AG10803 (cell line): ENCODE measurements at regions not wholly inside any gene's neighbourhood (a gene's known extent, or its start where the extent isn't known, plus 50 kb on each side); places are given as distances from the start of the nearest gene placed in this dataset.
"Not testable (repeated sequence)": the region's sequence is repeated elsewhere in the genome, so short reads cannot be mapped to it uniquely, and the experiment has no call there.

Source experiments
- DNase-seq: peaks from one replicate; pipeline ENCODE4 v3.0.0; 2010; ENCODE audit warnings: low read depth
- H3K4me3 ChIP-seq: 2 replicates; pipeline ENCODE4 v1.5.1; 2011; ENCODE audit warnings: mild to moderate bottlenecking, low read length, control low read depth
- TF ChIP-seq, protein P1 (sequence below): conservative IDR thresholded peaks from 2 replicates; pipeline ENCODE4 v1.5.1; 2011; ENCODE audit warnings: mild to moderate bottlenecking, low read length, control low read depth, inconsistent platforms

DNA sequence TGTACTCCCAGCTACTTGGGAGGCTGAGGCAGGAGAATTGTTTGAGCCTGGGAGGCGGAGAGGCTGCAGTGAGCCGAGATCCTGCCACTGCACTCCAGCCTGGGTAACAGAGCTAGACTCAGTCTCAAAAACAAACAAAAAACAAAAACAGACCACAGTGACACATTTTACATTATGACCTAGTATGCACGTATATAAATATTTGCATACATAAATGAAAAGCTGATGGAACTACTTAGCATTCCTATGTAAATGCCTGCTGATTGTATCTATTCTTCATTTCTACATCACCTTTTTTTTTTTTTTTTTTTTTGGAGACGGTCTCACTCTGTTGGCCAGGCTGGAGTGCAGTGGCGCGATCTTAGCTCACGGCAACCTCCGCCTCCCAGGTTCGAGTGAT is 116.6 kb upstream of the PRKX start:
- H3K4me3 ChIP-seq, DNase-seq: not testable (repeated sequence)

DNA sequence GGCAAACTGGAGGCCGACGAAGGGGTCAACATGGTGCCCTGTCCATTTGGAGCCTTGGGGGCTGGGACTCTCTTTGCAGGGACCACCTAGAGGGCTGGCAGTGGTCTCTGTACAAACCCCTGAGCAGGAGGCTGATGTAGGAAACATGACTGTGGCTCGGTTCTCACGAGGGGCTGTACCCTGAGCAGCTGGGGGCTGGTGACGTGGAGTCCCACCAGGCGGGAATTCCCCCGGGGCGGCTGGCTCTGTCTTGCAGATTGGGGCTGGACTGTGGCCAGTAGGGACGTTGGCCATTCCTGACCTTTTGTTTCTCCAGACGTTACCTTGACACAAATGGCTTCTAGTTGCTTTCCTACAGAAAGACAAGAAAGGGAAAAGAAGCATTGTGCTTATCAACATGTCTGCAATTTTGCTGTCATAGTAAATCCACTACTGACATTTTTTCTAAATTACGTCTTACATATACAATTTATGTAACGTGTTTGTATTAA is 115.6 kb upstream of the PRKX start:
- not testable (repeated sequence) for H3K4me3 ChIP-seq, DNase-seq

DNA sequence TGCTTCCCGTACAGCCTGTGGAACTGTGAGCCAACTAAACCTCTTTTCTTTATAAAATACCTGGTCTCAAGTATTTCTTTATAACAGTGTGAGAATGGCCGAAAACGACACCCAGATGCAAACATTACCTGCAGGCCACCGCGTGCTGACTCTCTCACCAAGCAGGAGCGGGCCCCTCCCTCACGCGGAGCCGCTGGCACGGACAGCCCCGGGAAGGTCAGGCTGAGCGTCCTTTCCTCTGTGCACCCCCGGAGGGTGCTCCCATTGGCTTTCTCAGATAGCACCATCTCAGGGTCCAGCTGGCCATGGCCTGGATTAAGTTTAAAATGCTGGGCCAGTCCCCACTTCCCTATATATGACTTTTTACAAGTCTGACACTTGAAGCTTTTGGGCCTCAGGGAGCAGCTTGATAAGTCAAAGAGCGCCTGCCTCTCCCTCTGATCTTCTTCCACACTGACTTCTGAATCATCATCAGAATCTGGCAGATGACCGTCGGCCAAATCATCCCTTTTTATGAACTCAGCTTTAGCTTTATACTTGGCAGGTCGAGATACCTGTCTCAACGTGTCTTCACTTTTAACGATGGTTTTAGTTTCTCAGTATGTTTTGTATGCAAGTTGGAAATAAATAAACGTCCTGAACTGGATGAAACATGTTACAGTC is 115.1 kb upstream of the PRKX start:
- not testable (repeated sequence) for DNase-seq, H3K4me3 ChIP-seq

DNA sequence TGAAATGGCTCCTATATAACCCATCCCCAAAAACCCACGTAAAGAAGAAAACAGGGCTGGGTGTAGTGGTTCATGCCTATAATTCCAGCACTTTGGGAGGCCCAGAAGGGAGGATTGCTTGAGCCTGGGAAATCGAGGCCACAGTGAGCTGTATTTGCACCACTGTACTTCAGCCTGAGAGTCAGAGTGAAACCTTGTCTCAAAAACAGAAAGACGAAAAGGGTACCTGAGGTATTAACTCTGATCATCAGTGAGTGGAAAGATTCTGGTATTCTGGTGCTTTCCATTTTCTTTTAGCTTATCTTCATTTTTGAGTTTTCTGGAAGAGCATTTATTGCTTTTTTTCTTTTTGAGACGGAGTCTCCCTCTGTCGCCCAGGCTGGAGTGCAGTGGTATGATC is 110.6 kb upstream of the PRKX start:
- not testable (repeated sequence) for H3K4me3 ChIP-seq, DNase-seq

DNA sequence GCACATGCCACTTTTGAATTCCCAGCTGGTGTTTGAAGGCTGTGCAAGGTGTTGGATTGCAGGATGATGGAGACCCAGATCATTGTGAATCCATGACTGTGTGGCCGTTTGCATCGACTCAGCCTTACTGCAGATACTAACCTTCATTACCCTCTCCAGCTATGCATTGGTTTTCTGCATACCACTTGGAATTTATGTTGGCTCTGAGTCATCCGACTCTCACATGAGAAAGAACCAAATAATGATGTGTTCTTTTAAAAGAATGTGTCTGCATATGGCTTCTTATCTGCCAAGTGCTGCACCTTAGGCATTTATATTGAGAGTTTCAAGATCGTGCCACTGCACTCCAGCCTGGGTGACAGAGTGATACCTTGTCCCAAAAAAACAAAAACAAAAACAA is 106.7 kb upstream of the PRKX start:
- peak; percentile 69 for DNase-seq
- no peak overlapping the region for H3K4me3 ChIP-seq
- TF ChIP-seq, protein P1, sequence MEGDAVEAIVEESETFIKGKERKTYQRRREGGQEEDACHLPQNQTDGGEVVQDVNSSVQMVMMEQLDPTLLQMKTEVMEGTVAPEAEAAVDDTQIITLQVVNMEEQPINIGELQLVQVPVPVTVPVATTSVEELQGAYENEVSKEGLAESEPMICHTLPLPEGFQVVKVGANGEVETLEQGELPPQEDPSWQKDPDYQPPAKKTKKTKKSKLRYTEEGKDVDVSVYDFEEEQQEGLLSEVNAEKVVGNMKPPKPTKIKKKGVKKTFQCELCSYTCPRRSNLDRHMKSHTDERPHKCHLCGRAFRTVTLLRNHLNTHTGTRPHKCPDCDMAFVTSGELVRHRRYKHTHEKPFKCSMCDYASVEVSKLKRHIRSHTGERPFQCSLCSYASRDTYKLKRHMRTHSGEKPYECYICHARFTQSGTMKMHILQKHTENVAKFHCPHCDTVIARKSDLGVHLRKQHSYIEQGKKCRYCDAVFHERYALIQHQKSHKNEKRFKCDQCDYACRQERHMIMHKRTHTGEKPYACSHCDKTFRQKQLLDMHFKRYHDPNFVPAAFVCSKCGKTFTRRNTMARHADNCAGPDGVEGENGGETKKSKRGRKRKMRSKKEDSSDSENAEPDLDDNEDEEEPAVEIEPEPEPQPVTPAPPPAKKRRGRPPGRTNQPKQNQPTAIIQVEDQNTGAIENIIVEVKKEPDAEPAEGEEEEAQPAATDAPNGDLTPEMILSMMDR = no peak

DNA sequence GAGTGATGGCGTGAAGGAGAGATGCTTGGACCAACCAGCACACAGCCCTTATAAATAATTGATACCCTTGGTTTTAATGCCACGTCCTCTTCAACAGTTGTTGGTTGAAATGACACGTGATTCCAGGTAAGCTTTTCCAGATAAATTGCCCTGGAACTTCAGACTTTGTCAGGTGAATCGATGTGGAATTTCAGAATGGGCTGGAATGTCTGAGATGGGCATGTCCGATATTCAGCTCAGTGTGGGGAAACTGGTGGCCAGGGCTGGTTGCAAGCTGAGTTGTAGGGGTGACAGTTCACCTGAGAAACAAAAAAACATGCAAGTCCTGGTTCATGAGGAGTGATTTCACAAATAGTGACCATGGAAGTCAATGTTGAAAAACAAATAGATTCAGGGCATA is 104.0 kb upstream of the PRKX start:
- not testable (repeated sequence) for DNase-seq, H3K4me3 ChIP-seq

DNA sequence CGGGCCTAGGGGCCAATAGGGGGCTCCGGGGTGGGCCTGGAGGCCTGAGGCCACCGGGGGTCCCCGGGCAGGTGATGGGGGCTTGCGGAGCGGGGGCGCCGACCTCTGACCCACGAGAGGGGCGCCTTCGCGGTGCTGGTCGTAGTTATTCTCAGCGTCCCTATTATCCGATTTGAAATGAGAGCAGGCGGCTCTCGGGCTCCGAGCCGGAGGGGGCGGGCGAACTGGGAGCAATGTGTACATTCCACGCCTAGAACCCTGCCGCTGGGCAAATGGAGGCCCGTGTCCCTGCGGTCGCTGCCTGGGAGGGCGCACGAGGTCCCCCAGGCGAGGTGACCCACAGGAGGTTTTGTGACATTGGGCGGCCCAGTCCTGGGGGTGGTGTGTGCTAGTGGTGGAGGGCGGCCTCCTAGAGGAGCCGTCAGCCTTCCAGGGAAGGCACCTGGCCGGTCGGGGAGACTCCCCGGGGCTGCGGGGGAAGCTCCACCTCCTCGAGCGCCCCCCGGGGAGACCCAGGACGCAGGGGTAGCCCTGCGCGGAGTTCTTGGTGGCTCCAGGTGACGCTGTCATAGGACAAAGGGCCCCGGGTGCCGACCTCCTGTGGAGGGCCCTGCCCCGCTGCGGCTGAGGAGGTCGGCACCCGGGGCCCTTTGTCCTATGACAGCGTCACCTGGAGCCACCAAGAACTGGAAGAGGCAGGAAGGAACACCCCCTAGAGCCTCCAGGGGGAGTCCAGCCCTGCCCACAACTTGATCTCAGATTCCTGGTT is 102.6 kb upstream of the PRKX start:
- TF ChIP-seq, protein P1 = peak; percentile 16; the same call in 1 of the 2 replicates
- peak; percentile 17 for DNase-seq
- H3K4me3 ChIP-seq = peak overlapping the region; percentile 61

DNA sequence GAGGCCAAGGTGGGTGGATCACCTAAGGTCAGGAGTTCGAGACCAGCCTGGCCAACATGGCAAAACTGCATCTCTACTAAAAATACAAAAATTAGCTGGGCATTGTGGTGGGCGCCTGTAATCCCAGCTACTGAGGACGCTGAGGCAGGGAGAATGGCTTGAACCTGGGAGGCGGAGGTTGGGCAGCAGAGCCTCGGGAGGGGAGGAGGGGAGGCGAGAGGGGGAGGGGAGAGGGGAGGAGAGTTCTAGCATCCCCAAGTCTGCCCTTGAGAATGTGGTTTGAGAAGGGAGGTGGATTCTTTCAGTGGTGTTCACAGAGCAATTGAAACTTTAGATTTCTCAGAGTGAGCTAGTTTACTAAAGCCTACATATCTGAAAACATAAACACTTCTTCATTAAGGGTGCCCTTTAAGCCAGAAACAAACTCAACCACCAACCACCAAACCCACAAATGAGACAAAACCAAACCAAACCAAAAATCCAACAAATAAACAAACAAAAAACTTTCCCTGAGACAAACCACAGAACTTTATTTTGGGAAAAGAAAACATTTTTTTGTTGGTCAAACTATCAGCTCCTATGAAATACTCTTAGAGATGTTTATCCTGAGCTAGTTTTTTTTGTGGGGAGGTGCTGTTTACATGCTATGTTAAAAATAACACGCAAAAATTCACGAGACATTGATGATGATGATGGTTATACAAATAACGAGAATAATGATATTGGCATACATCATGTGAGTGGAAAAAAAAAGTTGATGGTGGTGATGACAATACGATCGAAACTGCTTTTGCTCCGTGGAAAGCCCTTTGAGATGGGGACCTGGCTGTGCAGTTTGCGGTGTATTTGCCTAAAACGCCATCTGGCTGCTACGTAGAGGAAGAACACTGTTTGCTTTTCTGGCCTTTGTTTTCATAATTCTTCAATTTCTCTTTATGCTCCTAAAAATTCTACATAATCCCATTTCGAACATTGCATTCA is 98.2 kb upstream of the PRKX start:
- DNase-seq = peak; percentile 50
- TF ChIP-seq, protein P1 = peak; percentile 65
- H3K4me3 ChIP-seq = peak overlapping the region; percentile 17; the same call in 1 of the 2 replicates

DNA sequence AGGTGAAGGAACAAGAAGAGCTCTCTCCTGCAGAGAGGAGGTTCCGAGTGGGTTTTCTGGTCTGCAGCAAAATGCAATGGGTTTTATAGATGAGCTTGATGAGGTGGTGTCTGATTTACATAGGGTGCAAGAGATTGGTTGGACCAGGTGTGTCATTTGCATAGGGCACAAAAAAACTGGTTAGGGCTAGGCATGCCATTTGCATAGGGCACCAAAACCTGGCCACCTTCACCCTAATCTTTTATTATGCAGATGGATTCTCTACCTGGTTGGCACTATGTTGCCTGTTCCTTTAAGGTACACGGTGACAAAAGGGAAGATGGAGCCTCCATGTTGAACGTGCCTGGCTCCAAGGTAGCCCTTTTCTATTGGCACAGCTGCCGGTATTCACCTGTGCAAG is 94.5 kb upstream of the PRKX start:
- TF ChIP-seq, protein P1 = no peak
- no peak overlapping the region for H3K4me3 ChIP-seq
- DNase-seq = no peak
